ENCODE measurements at regions not wholly inside any gene's neighbourhood (a gene's known extent, or its start where the extent isn't known, plus 50 kb on each side); places are given as distances from the start of the nearest gene placed in this dataset.

GRCh38 chr1:67578397-67579020, 106.5 kb upstream of the GADD45A start:
- ATAC-seq, result no peak
- no peaks in the 10 kb centered on the region for H3K9me3 ChIP-seq
- H3K4me2 ChIP-seq, result no peak overlapping the region
- no peak overlapping the region for H3K4me3 ChIP-seq
- TF ChIP-seq E2F6 (IDR thresholded peaks at IDR 0.05; ENCODE audit: borderline replicate concordance, low read depth) (no peak), ZSCAN20 (CRISPR knock-in tag; IDR thresholded peaks at IDR 0.05) (no peak), ELK1 (IDR thresholded peaks at IDR 0.05; ENCODE audit: low read depth, low read length) (no peak), FOSB (CRISPR knock-in tag; IDR thresholded peaks at IDR 0.05) (no peak), HOXB13 (CRISPR knock-in tag; IDR thresholded peaks at IDR 0.05; ENCODE audit: low read depth) (no peak), CBX8 (IDR thresholded peaks at IDR 0.05) (no peak), JUNB (IDR thresholded peaks at IDR 0.05) (no peak), RNF2 (IDR thresholded peaks at IDR 0.05; ENCODE audit: borderline replicate concordance, low read depth) (no peak), ATOH8 (CRISPR knock-in tag; IDR thresholded peaks at IDR 0.05; ENCODE audit: low read depth) (no peak), NR3C1 (IDR thresholded peaks at IDR 0.05) (no peak), TP53 (CRISPR knock-in tag; IDR thresholded peaks at IDR 0.05) (no peak), CHD4 (IDR thresholded peaks at IDR 0.05; ENCODE audit: borderline replicate concordance) (no peak), HES2 (IDR thresholded peaks at IDR 0.05) (no peak), BCL3 (IDR thresholded peaks at IDR 0.05) (no peak), REST (IDR thresholded peaks at IDR 0.05) (no peak), SREBF2 (IDR thresholded peaks at IDR 0.05) (no peak), POLR2AphosphoS2 (conservative IDR thresholded peaks at IDR 0.05; ENCODE audit: low read length) (no peak), NPAS2 (CRISPR knock-in tag; IDR thresholded peaks at IDR 0.05; ENCODE audit: borderline replicate concordance) (no peak), USF2 (IDR thresholded peaks at IDR 0.05) (no peak)
- H3K4me1 ChIP-seq, result 0 out of 3 replicates have a peak, but pooled peaks cover 5% of the 10 kb centered on the region
- CTCF ChIA-PET, result interaction anchor here (0.7 to 1.5 kb wide), 4 partner anchors 8 to 106 kb away, joined by 3 to 6 read pairs (median 3); no protein-coding TSS in a partner anchor
- POLR2A ChIA-PET, result no interaction called here
- DNase-seq (ENCODE audit: low read depth in 1 of 2, low spot score in 1 of 2), result no peak
- no peak for FAIRE-seq
- WGBS (ENCODE audit: missing lambda C conversion rate), result 78% methylated on average over 6 of the region's 6 CpGs
- H3K27ac ChIP-seq, result no peak overlapping the region
